WERI-Rb-1 (cell line): ENCODE measurements at regions not wholly inside any gene's neighbourhood (a gene's known extent, or its start where the extent isn't known, plus 50 kb on each side); places are given as distances from the start of the nearest gene placed in this dataset.

Experiments
- DNase-seq: peaks from one replicate; pipeline ENCODE4 v3.0.0-alpha.2; 2020
- H3K27ac ChIP-seq: fragments of 250-450 bp; sonication (Bioruptor Pico); 2 replicates; pipeline ENCODE4 v1.5.1; 2020; ENCODE audit warnings: mild to moderate bottlenecking, moderate library complexity
- H3K27me3 ChIP-seq: fragments of 250-450 bp; sonication (Bioruptor Pico); 2 replicates; pipeline ENCODE4 v1.5.1; 2021; ENCODE audit warnings: mild to moderate bottlenecking, low read depth, moderate library complexity; ENCODE audit not compliant: insufficient read depth, severe bottlenecking
- H3K36me3 ChIP-seq: fragments of 250-450 bp; sonication (Bioruptor Pico); 2 replicates; pipeline ENCODE4 v1.5.1; 2020; ENCODE audit warnings: mild to moderate bottlenecking, moderate library complexity
- H3K4me3 ChIP-seq: 2 replicates; pipeline ENCODE4 v1.5.1; 2011; ENCODE audit warnings: low read depth, mild to moderate bottlenecking, control low read depth, low read length
- H3K9me3 ChIP-seq: fragments of 250-450 bp; sonication (Bioruptor Pico); 2 replicates; pipeline ENCODE4 v1.5.1; 2021; ENCODE audit warnings: mild to moderate bottlenecking, moderate library complexity; ENCODE audit not compliant: severe bottlenecking
- CTCF ChIP-seq: IDR thresholded peaks from 2 replicates; pipeline ENCODE4 v1.5.1; 2011; ENCODE audit warnings: low read depth, mild to moderate bottlenecking, control low read depth, inconsistent platforms, low read length

GRCh38 chr4:31069151-31069550 lies 349.0 kb downstream of the PCDH7 start:
- no peak for TF ChIP-seq CTCF
- no peaks in the 10 kb centered on the region for H3K9me3 ChIP-seq
- H3K4me3 ChIP-seq = no peak overlapping the region
- no peaks in the 10 kb centered on the region for H3K36me3 ChIP-seq
- DNase-seq = no peak
- H3K27me3 ChIP-seq = no peaks in the 10 kb centered on the region
- H3K27ac ChIP-seq = no peak overlapping the region

GRCh38 chr4:31071508-31072486 lies 351.6 kb downstream of the PCDH7 start:
- no peaks in the 10 kb centered on the region for H3K27me3 ChIP-seq
- DNase-seq = no peak
- H3K4me3 ChIP-seq = no peak overlapping the region
- H3K36me3 ChIP-seq = no peaks in the 10 kb centered on the region
- TF ChIP-seq CTCF = no peak
- no peaks in the 10 kb centered on the region for H3K9me3 ChIP-seq
- no peak overlapping the region for H3K27ac ChIP-seq

- no peak for DNase-seq
- no peak for TF ChIP-seq CTCF
Observed at GRCh38 chr4:31075969-31076368, 355.8 kb downstream of the PCDH7 start.

GRCh38 chr4:31078661-31079060 lies 358.5 kb downstream of the PCDH7 start:
- Histone ChIP-seq H3K27ac (no peak overlapping the region), H3K4me3 (no peak overlapping the region), H3K36me3 (no peaks in the 10 kb centered on the region), H3K9me3 (no peaks in the 10 kb centered on the region), H3K27me3 (no peaks in the 10 kb centered on the region)
- TF ChIP-seq CTCF = no peak
- no peak for DNase-seq

More at GRCh38 chr4:31075969-31076368, 355.8 kb downstream of the PCDH7 start:
- no peaks in the 10 kb centered on the region for H3K9me3 ChIP-seq
- no peaks in the 10 kb centered on the region for H3K36me3 ChIP-seq
- no peak overlapping the region for H3K27ac ChIP-seq
- H3K27me3 ChIP-seq = no peaks in the 10 kb centered on the region
- no peak overlapping the region for H3K4me3 ChIP-seq

GRCh38 chr4:31080887-31081286 lies 360.7 kb downstream of the PCDH7 start:
- no peak overlapping the region for H3K27ac ChIP-seq
- no peaks in the 10 kb centered on the region for H3K9me3 ChIP-seq
- DNase-seq = no peak
- H3K4me3 ChIP-seq = no peak overlapping the region
- no peaks in the 10 kb centered on the region for H3K36me3 ChIP-seq
- TF ChIP-seq CTCF = no peak
- no peaks in the 10 kb centered on the region for H3K27me3 ChIP-seq
